ENCODE measurements at regions not wholly inside any gene's neighbourhood (a gene's known extent, or its start where the extent isn't known, plus 50 kb on each side); places are given as distances from the start of the nearest gene placed in this dataset.

GRCh38 chr19:29876414-29876813 is 64.6 kb downstream of the CCNE1 start:
- no peak for TF ChIP-seq CTCF (conservative IDR thresholded peaks at IDR 0.05; ENCODE audit: low read depth, low read length)
- TF ChIP-seq EZH2phosphoT487 (IDR thresholded peaks at IDR 0.05; ENCODE audit: borderline replicate concordance, low read length) = no peak
- TF ChIP-seq EZH2 (IDR thresholded peaks at IDR 0.05; ENCODE audit: low read length, unreplicated experiment) = no peak

Data from PC-3 (cell line).